GM21528 (cell line): ENCODE measurements at regions not wholly inside any gene's neighbourhood (a gene's known extent, or its start where the extent isn't known, plus 50 kb on each side); places are given as distances from the start of the nearest gene placed in this dataset.

Experiments
- ATAC-seq: cut with Tn5 transposase; IDR thresholded peaks from one replicate; pipeline ENCODE4 v1.9.1; 2021; ENCODE audit warnings: mild to moderate bottlenecking, moderate library complexity; ENCODE audit not compliant: unreplicated experiment, low FRiP score

GRCh38 chr3:163016251-163016650 is 1519.6 kb downstream of the OTOL1 start:
- ATAC-seq, result no peak

GRCh38 chr3:163018067-163018466 is 1521.5 kb downstream of the OTOL1 start:
- no peak for ATAC-seq

DNA sequence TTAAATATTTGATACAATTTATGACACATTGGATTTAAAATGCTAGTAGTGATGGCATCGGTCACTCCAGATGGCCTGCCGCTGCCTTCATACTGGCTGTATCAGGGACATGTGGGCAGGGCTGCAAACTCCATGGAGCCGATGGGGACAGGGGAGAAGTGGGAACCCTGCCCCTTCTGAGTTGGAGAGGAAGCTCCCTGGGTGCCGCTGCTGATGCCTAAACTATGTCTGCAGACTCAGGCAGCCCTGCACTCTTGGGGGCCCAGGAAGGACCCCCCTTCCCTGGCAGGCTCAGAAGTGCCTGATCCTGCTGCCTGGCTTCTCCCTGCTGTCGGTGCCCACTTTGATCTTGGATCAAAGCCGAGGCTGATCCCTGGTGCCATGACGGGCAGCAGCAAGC is 1522.1 kb downstream of the OTOL1 start:
- no peak for ATAC-seq

DNA sequence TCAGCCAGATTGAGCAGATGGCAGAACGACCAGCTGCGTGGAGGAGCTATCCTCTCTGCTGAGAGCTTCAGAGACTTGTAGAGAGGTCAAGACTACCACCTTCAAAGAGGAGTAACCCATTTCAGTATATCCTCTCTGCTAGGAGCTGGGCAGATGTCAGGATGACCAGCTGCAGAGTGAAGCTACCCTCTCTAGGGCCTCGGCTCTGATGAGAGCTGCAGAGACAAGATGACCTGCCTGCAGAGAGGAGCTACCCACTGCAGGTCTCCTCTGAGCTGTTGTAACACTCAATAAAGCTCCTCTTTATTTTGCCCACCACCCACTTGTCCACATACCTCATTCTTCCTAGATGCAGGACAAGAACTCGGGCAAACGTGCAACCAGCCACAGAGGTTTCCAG is 1522.7 kb downstream of the OTOL1 start:
- no peak for ATAC-seq

DNA sequence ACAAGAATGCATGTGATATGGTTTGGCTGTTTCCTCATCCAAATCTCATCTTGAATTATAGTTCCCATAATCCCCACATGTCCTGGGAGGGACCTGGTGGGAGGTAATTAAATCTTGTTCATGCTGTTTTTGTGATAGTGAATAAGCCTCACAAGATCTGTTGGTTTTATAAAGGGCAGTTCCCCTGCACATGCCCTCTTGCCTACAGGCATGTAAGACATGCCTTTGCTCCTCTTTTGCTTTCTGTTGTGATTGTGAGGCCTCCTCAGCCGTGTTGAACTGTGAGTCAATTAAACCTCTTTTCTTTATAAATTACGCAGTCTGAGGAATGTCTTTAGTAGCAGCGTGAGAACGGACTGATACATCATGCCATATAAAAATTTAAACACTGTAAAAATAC is 1537.0 kb downstream of the OTOL1 start:
- no peak for ATAC-seq

DNA sequence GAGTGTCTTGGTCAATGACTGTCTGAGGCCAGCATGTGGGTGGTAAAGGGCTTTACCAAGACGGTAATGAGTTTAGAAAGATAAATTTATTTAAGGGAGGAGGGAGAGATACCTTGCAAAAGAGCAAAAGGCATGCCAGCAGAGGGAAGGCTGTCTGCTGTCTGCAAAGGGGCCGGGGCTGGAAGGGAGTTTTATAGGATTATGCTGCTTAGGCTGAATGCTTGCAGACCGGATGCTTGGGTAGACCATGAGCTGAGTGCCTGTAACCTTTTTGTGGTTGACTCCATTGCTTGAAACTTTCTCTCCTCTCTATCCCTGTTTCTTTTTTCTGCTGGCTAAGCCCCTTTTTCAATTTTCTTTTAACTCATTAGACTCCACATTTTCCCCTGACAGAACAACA is 1543.0 kb downstream of the OTOL1 start:
- no peak for ATAC-seq

DNA sequence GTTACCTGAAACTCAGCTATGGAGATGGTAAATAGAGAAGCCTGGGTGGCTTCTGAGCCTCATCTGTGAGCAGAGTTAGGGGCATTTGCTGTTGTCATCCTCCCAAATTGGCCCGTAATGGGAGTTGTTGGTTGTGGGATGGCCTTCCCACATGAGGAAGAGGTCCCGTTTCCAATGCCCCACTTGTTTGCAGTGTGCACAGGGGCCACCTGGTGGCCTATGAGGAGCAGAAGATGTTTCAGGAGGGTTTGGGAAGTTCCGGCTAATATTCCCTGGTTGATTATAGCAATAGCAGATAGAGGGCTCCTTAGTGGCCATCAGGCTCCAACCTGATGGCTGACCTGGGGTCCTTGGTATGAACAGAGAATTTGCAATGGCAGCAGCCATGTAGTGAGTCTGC is 1546.5 kb downstream of the OTOL1 start:
- ATAC-seq, result no peak

GRCh38 chr3:163045945-163046344 is 1549.3 kb downstream of the OTOL1 start:
- ATAC-seq, result no peak

GRCh38 chr3:163048881-163049280 is 1552.3 kb downstream of the OTOL1 start:
- no peak for ATAC-seq

- no peak for ATAC-seq
Measured at GRCh38 chr3:163056874-163057497, 1560.4 kb downstream of the OTOL1 start.

DNA sequence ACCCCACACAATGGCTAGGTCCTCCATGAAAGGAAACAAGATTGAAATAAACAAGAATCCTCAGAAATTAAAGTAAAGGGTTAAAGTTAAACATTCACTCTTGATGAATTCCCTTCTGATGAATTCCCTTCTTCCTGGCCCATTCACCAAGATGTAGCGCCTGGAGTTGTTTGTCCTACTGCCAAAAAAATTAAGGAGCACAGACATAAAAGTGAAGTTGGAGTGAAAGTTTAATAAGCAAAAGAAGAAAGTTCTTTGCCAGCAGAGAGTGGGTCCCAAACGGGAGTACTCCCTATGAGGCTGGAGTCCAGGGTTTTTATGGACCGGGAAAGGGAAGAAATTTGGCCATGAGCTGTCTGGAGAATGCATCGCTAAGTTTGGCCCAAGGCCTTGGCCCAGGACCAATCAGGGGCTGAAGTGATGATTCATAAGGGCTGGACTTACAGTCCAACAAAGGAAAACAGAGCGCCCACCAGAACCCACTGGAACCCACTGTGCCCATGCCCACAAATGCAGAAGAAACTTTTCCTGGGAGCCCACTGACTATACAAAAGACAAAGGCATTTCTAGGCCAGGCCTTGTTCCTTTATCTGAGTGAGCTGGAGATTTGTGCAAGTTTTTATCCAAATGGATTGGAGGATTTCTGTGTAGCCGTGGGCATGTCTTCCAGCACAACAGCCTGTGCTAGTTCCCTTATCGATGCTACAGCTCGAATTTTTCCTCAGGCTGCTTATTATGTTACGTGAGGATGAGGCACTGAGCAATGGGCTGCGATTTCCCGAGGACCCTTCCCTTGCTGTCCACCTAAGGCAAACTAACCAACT is 1561.6 kb downstream of the OTOL1 start:
- no peak for ATAC-seq

GRCh38 chr3:163071713-163072112 is 1575.1 kb downstream of the OTOL1 start:
- ATAC-seq, result no peak
